HG03457 (cell line): ENCODE measurements at regions not wholly inside any gene's neighbourhood (a gene's known extent, or its start where the extent isn't known, plus 50 kb on each side); places are given as distances from the start of the nearest gene placed in this dataset.

Experiments
- ATAC-seq: cut with Tn5 transposase; IDR thresholded peaks from one replicate; pipeline ENCODE4 v1.9.1; 2021; ENCODE audit warnings: moderate number of reproducible peaks; ENCODE audit not compliant: unreplicated experiment

DNA sequence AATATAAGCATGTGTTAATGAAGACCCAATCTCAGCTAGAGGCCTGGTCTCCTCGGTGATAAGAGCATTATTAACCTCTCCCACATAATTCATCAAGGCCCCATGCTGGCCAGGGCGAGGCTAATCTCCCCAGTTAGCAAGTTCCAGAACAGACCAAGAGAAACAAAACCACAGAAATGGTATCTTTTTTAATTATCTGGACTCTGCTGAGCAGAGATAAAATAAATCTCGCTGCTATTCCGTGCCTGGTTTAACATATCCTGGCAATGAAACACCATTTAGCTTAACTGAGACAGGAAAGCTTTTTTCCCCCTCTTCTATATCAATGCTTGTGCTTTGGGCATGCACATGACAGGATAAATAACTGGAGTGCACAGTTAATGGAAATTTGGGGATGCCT lies 72.5 kb upstream of the ARHGEF3 start:
- ATAC-seq, result no peak

DNA sequence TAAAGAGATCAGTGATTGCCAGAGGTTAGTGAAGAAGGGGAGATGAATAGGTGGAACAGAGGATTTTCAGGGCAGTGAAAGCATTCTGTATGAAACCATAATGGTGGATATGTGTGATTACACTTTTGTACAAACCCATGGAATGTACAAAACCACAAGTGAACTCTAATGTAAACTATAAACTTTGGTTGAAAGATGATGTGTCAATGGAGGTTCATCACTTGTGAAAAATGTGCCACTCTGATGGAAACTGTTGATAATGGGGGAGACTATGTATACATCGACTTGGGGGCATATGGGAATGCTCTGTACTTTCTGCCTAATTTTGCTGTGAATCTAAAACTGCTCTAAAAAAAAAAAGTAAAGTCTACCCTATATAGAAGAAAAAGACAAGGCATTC lies 68.7 kb upstream of the ARHGEF3 start:
- ATAC-seq, result no peak

DNA sequence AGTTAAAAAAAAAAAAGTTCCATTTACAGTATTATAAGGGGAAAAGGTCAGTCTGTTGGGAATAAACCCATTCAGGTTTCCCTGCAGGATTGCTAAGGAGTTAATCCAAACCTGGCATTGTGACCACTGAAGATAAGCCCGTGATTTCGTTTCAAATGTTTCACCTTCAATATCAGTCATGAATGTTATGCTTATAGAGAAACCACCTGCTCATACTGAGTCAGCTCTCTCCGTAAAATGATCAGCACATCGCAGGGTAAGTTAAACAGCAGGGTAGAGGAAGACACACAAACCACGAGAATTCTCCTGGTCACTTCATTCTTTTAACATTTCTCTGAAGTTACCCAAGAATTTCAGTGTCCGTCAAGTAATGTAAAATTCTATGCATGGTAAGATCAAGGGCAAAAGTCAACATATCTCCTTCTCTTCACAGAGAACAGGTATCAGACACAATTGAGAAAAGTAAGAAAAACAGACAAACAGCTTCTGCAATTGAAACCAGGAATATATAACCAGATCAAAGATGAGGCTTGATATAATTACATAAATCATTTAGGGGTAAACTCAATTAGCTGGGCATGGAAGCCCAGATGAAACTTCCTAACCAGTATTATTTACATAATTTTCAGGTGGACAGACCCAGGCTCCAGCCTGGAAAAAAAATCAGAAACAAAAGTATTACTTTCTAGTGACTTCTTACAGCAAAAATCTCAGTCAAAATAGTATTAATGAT lies 67.6 kb upstream of the ARHGEF3 start:
- no peak for ATAC-seq

DNA sequence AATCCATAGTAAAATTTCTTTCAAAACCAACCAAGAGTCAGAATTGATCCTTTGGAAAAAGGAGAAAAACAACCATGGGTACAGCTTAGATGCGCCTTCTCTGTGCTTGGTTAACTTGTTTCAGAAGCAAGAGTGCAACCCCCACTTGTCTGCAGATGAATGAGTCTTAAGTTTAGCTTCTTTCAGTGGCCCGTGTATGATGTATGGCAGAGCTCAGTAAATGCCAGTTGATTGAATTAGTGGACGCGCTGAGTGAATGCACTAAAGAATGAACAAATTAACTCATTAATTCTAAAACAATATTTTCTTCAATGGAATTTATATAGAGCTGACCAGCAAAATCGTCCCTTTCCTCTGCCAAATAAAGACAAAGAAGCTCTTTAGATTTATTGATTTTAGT lies 67.0 kb upstream of the ARHGEF3 start:
- ATAC-seq, result no peak

DNA sequence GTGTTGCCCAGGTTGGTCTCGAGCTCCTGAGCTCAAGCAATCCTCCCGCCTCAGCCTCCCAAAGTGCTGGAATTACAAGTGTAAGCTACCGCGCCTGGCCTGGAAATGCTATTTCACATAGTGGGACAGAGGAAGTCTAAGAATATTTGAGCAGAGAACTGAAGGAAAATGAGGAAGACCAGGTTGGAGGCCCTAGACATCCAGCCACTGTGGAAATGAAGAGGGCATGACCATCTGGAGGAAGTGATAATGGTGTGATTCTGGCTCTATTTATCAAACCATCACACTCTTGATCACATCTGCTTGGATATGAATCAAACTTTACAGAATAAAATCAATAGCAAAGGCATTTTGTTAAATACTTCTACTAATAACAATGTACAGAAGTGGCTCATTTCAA lies 65.9 kb upstream of the ARHGEF3 start:
- no peak for ATAC-seq

DNA sequence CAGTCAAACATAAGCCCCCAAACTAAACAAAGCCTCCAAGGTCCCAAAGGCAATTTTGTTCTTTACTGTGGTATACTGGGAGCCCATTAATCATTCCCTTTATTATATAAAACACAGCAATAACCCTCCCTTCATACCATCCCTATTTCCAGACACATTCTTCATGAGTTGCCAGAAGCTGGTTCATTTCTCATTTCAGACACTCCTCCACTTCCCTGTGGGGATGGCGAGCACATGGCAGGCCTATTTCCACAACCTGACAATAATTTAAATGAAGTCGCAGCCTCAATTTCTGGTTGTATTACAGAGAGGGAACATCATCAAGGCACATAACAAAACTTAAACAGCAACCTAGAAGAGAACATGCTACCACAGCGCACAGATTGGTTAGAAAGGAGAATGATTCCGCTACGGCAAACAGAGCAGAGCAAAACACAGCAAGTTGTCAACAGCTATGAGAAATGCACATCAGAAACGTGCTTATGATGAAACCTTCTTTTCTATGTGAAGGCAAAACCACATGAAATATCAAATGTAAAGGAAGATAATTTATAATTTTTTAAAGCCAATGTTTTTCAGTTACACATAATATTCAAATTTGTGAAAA lies 63.3 kb upstream of the ARHGEF3 start:
- ATAC-seq, result no peak

DNA sequence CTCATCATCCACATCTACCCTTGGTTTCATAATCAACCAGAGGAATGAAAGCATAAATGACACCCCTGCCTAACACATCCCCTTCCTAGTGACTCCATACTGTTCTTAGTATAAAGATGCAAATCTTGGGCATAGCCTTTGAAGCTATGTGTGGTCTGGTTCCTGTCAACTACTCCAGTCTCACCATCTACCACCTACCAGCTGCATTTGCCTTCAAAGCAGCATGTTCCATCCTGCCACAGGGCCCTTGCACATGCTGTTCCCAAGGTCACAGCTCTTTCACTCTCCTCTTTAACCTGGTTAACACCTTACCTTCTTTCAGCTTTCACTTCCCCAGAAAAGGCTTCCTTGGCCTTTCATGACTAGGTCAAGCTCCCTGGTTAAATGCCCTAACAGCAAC lies 62.3 kb upstream of the ARHGEF3 start:
- ATAC-seq, result no peak

DNA sequence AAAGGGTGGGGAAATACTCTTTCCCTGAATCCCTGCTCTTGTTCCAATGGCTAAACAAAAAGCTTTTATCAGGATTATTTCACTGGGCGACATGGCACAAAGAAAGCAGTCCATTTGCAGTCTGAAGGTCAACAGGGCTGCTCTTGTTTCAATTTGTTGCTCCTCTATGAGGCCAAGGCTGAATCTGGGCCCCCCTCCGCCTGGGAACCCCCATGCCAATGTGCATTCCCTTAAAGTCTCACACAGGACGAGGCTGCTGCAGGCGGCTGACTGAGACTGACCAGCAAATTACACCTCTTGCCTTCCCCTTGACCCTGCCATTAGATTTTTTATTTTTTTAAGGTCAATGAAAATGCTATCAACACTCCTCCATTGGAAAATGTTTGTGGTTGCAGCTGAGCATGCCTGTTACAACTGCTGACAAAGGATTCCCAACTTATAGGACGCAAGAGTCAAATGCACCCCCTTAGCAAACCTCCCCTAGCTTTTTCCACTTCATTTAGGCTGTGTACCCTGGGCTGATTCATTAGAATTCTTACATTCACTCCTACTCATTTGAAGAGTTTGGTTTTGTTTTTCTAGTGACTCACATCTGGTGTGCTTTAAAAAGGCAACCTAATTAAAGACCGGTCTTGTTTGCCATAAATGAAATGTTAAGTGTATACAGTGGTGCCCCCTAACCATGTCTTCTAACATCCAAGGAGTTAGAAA lies 60.8 kb upstream of the ARHGEF3 start:
- no peak for ATAC-seq

DNA sequence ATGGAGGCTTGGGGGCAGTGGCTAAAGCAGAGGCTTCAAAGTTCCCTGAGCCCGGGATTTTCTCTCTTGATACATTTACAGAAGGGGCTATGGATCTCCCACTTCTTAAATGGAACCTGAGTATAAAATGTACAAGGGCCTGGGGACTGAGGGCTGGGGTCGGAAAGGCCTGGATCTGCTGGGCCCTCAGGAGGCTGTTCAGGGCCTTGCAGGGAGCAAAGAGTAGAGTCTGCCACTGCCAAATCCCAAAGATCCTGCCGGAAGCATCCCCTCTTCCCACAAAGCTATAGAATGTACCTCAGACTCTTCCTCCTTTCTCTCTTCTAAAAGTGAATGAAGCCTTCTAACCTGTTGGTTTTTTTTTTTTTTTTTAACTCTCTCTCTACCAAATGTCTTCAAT lies 59.8 kb upstream of the ARHGEF3 start:
- ATAC-seq, result no peak

DNA sequence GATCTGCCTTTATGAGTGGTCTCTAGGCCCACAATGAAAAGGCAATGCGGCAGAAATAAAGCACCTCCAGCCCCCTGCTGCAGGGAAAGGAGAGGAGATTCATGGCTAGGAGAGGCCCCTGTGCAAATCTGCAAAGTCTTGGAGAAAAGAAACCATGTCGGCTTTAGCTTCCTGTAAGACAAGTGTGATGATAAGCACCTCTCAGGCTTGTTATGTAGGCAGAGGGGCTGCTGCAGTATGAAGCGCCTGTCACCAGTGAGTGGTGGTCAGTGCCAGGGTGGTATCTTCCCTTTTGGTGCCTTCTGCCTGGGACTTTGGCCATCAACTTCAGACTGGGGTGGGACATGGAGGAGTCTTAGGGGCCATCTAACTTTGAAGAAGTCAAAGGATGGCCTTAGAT lies 59.2 kb upstream of the ARHGEF3 start:
- no peak for ATAC-seq

DNA sequence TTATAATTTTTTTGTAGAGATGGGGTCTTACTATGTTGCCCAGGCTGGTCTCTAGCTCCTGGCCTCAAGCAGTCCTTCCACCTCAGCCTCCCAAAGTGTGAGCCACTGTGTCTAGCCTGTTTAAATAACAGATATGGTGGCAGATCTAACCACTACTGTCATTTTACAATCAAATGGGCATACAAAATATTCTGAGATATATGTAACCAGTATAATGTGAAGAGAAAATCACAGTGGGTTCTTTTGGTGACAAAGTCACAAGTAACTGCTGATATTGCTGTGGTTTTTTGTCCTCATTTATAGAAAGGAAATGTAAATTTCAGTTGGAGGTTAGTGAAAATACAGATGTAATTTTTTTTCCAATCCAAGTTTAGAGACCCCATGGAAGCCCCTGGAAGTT lies 58.6 kb upstream of the ARHGEF3 start:
- no peak for ATAC-seq

DNA sequence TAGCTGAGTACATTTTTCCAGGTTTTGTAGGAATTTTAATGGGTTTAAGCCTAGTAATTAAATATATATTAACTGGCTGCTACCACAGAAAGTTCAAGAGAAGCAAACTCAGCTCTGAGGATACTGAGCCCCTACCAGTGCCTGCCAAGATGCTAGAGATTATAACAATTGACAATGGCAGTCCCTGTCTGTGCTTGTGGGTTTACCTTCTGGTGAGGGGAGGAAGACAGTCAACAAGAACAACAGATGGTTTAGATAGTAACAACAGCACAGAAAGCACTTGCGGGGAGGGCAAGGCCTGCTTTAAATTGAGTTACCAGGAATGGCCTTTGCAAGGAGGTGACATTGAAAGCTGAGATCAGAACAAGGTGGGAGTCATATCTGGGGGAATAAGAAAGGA lies 56.6 kb upstream of the ARHGEF3 start:
- ATAC-seq, result no peak

DNA sequence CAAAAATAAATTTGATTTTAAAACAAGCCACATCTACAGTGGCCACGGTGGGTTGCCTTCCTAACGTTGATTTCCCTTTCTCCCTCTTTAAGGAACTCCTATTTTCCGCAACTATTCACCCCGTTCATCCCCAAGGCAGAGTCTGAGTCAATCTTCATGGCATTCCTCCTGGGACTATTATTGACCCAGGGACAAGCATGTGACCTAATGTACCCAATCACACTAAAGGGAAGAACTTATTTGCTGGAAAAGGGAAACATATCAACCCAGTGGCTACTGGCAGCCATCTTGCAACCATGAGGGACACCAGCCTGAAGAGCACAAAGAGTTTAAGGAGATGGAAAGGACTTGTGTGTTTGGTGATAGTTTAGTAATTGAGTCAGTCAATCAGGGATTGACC lies 55.4 kb upstream of the ARHGEF3 start:
- ATAC-seq, result no peak

DNA sequence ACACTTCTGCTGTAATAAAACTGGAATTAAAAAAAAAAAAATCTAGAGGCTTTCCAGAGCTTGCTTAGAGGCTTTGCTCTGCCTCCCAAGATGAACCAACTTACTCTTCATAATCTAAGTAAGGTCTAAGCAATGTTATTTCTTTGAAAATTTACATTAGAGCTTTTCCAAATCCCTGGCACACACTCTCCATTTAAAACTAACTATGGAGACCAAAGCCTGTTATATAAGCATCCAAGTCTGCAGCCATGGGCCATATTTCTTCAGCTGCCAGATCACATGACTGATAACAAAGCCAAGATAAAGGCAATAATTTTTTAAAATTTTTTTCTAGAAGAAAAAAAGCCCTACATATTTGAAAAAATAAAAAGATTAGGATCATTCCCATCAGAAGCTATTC lies 55.0 kb upstream of the ARHGEF3 start:
- no peak for ATAC-seq

DNA sequence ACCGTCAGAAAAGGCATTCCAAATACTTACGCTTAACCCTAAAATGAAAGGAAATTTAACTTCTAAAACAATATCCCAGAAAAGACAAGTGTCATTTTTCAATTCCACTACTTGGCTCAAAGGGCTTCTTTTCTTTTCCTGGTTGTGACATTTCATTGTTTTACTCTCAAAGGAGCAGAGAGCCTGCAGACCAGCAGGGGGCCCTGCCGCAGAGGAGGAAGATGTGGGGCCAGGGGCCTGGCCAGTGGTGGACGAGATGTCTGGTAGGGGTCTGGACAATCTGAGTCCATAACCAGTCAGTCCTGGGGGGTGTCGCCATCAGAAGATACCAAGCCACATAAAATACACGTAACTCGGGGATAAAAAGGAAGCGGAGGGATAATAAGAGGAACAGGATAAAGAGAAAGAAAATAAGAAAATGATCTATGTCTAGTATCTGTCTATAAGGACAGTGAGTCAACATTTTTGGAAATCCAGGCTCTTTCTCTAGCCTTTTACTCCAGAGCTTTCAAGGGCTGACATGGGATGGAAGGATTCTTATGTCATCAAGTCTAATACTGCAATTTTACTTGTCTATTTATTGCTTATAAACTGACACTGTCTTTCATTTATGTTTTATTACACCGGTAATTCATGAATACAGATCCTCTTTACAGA lies 54.2 kb upstream of the ARHGEF3 start:
- ATAC-seq, result no peak

DNA sequence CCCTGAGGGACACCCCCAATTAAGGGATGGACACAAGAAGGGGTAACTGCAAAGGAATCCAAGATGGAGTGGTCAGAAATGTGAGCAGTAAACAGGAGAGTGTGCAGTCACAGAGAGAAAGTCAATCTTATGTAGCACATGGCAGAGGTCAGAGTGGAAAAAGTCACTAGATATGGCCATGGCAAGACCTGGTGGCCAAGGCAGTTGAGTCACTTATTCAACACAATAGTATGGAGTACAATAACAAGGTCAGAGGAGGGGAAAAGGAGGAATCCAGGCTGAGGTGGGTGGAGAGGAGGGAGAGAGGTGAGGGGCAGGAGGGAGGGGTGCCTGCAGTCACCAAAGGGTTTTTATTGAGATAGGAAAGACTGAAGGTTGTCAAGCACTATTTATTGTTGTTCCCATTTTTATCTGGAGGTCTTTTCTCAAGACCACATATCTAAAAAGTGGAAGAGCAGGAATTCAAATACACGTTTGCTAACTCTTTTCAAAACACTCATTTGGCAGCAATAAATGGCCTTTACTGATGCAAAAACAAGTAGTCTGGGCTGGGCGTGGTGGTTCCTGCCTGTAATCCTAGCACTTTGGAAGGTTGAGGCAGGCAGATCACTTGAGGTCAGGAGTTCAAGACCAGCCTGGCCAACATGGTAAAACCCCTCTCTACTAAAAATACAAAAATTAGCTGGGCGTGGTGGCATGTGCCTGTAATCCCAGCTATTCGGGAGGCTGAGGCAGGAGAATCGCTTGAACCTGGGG lies 53.3 kb upstream of the ARHGEF3 start:
- ATAC-seq, result no peak

DNA sequence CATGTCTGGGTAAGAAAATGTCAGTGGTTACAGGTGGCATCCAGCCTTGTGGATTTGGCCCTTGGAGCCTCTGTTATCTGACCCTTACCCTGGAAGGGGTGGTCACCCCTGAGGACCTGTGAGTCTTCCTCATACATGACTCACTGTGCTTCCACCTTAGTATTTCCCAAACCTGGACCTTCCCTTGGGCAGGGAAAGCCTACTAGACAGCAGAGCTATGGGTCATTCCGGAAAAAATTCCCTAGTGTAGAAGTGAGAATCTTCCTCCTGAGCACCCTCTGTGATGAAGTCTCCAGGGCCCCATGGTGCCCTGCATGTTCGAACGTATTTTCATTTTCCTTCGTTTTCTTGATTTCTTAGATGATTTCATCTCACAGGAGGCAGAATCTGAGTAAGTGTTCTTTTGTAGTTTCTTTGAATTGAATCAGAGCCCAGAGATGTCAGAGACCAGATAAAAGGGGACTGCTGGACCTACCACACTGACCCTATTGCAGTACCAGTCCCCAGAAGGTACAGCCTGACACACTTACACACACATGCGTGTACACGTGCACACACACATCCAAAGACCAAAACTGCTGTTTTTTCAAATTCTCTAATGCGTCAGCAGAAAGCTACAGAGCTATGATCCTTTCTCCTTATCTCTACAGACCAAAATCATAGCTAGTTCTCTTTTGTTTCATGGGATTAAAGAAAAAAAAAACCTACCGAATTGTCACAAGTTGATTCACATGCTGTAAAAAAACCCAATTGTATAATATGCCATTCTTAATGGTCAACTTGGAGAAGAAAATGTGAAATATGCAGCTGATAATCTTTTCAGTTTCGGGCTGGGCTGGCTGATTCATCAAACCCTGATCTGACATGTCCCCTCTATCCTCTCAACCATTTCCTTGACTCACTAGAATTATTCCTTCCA lies 50.5 kb upstream of the ARHGEF3 start:
- no peak for ATAC-seq
